ENCODE measurements at regions not wholly inside any gene's neighbourhood (a gene's known extent, or its start where the extent isn't known, plus 50 kb on each side); places are given as distances from the start of the nearest gene placed in this dataset.

DNA sequence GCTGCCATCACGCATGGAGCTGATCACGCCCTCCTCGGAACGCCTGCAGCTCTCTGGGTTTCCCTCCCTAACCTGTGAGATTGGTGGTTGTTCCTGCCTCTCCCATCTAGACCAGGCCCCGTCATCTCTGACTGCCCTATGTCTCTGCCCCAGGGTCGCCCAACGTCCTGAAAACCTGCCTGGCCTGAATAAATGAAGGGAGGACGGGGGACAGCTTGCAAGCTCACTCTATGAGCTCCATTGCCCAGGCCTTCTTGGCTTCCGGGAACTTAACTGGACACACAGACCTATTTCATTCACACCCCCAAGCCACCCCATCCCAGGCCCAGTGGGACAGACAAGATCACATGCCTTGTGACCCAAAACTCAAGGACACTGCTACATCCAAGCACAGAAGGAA lies 274.2 kb downstream of the XXYLT1 start:
- TF ChIP-seq, protein P1, sequence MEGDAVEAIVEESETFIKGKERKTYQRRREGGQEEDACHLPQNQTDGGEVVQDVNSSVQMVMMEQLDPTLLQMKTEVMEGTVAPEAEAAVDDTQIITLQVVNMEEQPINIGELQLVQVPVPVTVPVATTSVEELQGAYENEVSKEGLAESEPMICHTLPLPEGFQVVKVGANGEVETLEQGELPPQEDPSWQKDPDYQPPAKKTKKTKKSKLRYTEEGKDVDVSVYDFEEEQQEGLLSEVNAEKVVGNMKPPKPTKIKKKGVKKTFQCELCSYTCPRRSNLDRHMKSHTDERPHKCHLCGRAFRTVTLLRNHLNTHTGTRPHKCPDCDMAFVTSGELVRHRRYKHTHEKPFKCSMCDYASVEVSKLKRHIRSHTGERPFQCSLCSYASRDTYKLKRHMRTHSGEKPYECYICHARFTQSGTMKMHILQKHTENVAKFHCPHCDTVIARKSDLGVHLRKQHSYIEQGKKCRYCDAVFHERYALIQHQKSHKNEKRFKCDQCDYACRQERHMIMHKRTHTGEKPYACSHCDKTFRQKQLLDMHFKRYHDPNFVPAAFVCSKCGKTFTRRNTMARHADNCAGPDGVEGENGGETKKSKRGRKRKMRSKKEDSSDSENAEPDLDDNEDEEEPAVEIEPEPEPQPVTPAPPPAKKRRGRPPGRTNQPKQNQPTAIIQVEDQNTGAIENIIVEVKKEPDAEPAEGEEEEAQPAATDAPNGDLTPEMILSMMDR (IDR thresholded peaks at IDR 0.05) = no peak
- TF ChIP-seq POLR2A (IDR thresholded peaks at IDR 0.05) (no peak), POLR2AphosphoS5 (IDR thresholded peaks at IDR 0.05) (no peak), EP300 (IDR thresholded peaks at IDR 0.05; ENCODE audit: low read depth) (no peak)

Data from transverse colon (tissue), 4 donors.